Adrenal gland (tissue), 9 donors: ENCODE measurements at regions not wholly inside any gene's neighbourhood (a gene's known extent, or its start where the extent isn't known, plus 50 kb on each side); places are given as distances from the start of the nearest gene placed in this dataset.

Experiments used
- DNase-seq, 7 donors: peaks; one replicate each; pipeline ENCODE4 v3.0.0-alpha.2; 2019 to 2020
- H3K27ac ChIP-seq, 5 donors: fragments of 200-600 bp; sonication (generic) in 4 of 5; 1 replicate in 3 of 5; 2 replicates in 2 of 5; pipeline versions ENCODE4 v1.5.1 to v1.8.0; 2016 to 2020; ENCODE audit warnings: mild to moderate bottlenecking in 1 of 5
- H3K27me3 ChIP-seq: fragments of 200-600 bp; 2 replicates; pipeline ENCODE4 v1.8.0; 2021
- H3K36me3 ChIP-seq, 2 donors: fragments of 200-600 bp; replicated peaks in 1 of 2; 1 replicate in 1 of 2; 2 replicates in 1 of 2; pipeline versions ENCODE4 v1.5.1 to v1.8.0; 2018 to 2022
- H3K4me1 ChIP-seq, 2 donors: fragments of 200-600 bp; replicated peaks in 1 of 2; 1 replicate in 1 of 2; 2 replicates in 1 of 2; pipeline versions ENCODE4 v1.5.1 to v1.8.0; 2018 to 2021
- H3K4me3 ChIP-seq, 4 donors: fragments of 200-600 bp; sonication (generic) in 3 of 4; one replicate each; pipeline ENCODE4 v1.5.1; 2016 to 2018
- H3K9me3 ChIP-seq, 3 donors: fragments of 200-600 bp; sonication (generic) in 1 of 3; replicated peaks in 1 of 3; 1 replicate in 2 of 3; 2 replicates in 1 of 3; pipeline versions ENCODE4 v1.5.1 to v1.8.0; 2016 to 2021
- POLR2A ChIP-seq, 2 donors: fragments of 450-650 bp; IDR thresholded peaks; one replicate each; pipeline ENCODE4 v1.6.1; 2017; ENCODE audit warnings: antibody characterized with exemption in 2 of 2, mild to moderate bottlenecking in 2 of 2, moderate library complexity in 1 of 2
- WGBS, 4 donors: extraction: QIAGEN DNeasy Blood & Tissue Kit in 2 of 4; methylation state at CpG; one replicate each; pipeline versions ENCODE4 v1.1.5 to v1.1.7; 2013 to 2017; 5-methylcytosine and 5-hydroxymethylcytosine counted together
- intact Hi-C, 2 donors: fragments of 100-400 bp; cut with DNase I; formaldehyde crosslinking; loops; one replicate each; pipeline versions ENCODE4 v1.14.1 to v1.15.0; 2022 to 2023
- TF ChIP-seq, protein P1 (sequence below), 6 experiments: fragments of 450-650 bp in 4 of 6; fragments of 200-600 bp in 2 of 6; sonication (generic) in 1 of 6; IDR thresholded peaks; 1 replicate in 5 of 6; 2 replicates in 1 of 6; pipeline versions ENCODE4 v1.5.1 to v1.8.0; 2016 to 2021; ENCODE audit warnings: antibody characterized with exemption in 6 of 6, mild to moderate bottlenecking in 2 of 6, moderate library complexity in 1 of 6
- donor health status: healthy with polysubstance abuse.
- donor health status: Bipolar disorder and iron deficiency.
- donor health status: DM: yes; HTN: yes; CAD: no.
- donor health status: DM: no; HTN: no; CAD: no.
- donor health status: DM: no; HTN: no; CAD: no.

- DNase-seq = peak in 1 of 7 donors; percentile 5
- Histone ChIP-seq H3K9me3 (no peaks in the 10 kb centered on the region), H3K4me1 (no peaks in the 10 kb centered on the region), H3K36me3 (no peaks in the 10 kb centered on the region), H3K27ac (no peak overlapping the region), H3K4me3 (no peak overlapping the region), H3K27me3 (no peaks in the 10 kb centered on the region)
- TF ChIP-seq, protein P1, sequence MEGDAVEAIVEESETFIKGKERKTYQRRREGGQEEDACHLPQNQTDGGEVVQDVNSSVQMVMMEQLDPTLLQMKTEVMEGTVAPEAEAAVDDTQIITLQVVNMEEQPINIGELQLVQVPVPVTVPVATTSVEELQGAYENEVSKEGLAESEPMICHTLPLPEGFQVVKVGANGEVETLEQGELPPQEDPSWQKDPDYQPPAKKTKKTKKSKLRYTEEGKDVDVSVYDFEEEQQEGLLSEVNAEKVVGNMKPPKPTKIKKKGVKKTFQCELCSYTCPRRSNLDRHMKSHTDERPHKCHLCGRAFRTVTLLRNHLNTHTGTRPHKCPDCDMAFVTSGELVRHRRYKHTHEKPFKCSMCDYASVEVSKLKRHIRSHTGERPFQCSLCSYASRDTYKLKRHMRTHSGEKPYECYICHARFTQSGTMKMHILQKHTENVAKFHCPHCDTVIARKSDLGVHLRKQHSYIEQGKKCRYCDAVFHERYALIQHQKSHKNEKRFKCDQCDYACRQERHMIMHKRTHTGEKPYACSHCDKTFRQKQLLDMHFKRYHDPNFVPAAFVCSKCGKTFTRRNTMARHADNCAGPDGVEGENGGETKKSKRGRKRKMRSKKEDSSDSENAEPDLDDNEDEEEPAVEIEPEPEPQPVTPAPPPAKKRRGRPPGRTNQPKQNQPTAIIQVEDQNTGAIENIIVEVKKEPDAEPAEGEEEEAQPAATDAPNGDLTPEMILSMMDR (IDR thresholded peaks at IDR 0.05) = no peak
- TF ChIP-seq POLR2A (IDR thresholded peaks at IDR 0.05) = no peak
- intact Hi-C loops = no loop called here
- 75 to 85% (median 79%) methylated on average over 3 of the region's 3 CpGs for WGBS, 4 donors
Measured at GRCh38 chr12:105855361-105856047, 283.2 kb downstream of the NUAK1 start.

DNA sequence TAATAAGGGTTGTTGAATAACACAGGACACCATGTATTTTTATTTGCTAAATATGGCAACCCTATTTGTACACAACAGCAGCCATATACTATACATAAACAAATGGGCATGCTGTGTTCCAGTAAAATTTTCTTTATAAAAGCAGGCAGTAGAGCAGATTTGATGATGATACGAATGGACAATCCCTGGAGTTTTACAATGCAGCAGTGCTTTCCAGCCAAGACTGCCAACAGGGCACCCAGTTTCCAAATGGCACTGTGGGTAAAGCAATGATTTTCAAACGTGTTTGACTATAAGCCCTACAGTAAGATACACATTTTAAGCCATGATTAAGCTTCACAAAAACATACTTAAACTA is 282.7 kb downstream of the NUAK1 start:
- TF ChIP-seq POLR2A (IDR thresholded peaks at IDR 0.05) = no peak
- TF ChIP-seq, protein P1 (IDR thresholded peaks at IDR 0.05) = no peak
- H3K27me3 ChIP-seq = no peaks in the 10 kb centered on the region
- no peak for DNase-seq
- no peak overlapping the region for H3K4me3 ChIP-seq
- no peak overlapping the region for H3K27ac ChIP-seq
- WGBS, 4 donors = 46 to 67% (median 48%) methylated on average over 2 of the region's 2 CpGs
- H3K9me3 ChIP-seq = no peaks in the 10 kb centered on the region
- H3K36me3 ChIP-seq = no peaks in the 10 kb centered on the region
- H3K4me1 ChIP-seq = no peaks in the 10 kb centered on the region
- intact Hi-C loops = no loop called here

- TF ChIP-seq POLR2A (IDR thresholded peaks at IDR 0.05) = no peak
- TF ChIP-seq, protein P1 (IDR thresholded peaks at IDR 0.05) = no peak
Measured at GRCh38 chr12:105858981-105859710, 279.6 kb downstream of the NUAK1 start.

GRCh38 chr12:105860561-105861207 is 278.1 kb downstream of the NUAK1 start:
- no peak for DNase-seq
- Histone ChIP-seq H3K4me1 (no peaks in the 10 kb centered on the region), H3K27me3 (no peaks in the 10 kb centered on the region), H3K36me3 (no peaks in the 10 kb centered on the region), H3K27ac (no peak overlapping the region), H3K4me3 (no peak overlapping the region), H3K9me3 (no peaks in the 10 kb centered on the region)
- intact Hi-C loops = no loop called here
- WGBS, 4 donors = 72 to 79% (median 75%) methylated on average over 3 of the region's 3 CpGs
- TF ChIP-seq POLR2A (IDR thresholded peaks at IDR 0.05) = no peak
- TF ChIP-seq, protein P1 (IDR thresholded peaks at IDR 0.05) = no peak

More at GRCh38 chr12:105858981-105859710, 279.6 kb downstream of the NUAK1 start:
- Histone ChIP-seq H3K4me1 (no peaks in the 10 kb centered on the region), H3K27me3 (no peaks in the 10 kb centered on the region), H3K4me3 (no peak overlapping the region), H3K27ac (no peak overlapping the region), H3K9me3 (no peaks in the 10 kb centered on the region), H3K36me3 (no peaks in the 10 kb centered on the region)
- WGBS, 4 donors = 64 to 90% (median 78%) methylated on average over 4 of the region's 4 CpGs
- DNase-seq = no peak
- intact Hi-C loops = no loop called here
